ENCODE measurements at regions not wholly inside any gene's neighbourhood (a gene's known extent, or its start where the extent isn't known, plus 50 kb on each side); places are given as distances from the start of the nearest gene placed in this dataset.

DNA sequence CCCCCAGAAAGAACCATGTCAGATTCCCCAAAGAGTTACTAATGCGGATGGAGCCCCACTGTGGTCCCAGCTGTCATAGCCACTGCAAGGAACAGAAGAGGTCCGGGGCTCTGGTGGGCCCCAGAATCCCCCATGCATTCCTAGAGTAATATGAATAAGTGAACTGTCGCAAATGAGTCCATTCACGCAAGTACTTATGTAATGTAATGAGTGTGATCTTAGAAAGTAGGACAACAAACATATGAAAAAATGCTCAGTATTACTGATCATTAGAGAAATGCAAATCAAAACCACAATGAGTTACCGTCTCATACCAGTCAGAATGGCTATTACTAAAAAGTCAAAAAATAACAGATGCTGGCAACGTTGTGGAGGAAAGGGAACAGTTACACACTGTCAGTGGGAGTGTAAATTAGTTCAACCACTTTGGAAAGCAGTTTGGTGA is 141.5 kb upstream of the RBPJ start:
- TF ChIP-seq, protein P1, sequence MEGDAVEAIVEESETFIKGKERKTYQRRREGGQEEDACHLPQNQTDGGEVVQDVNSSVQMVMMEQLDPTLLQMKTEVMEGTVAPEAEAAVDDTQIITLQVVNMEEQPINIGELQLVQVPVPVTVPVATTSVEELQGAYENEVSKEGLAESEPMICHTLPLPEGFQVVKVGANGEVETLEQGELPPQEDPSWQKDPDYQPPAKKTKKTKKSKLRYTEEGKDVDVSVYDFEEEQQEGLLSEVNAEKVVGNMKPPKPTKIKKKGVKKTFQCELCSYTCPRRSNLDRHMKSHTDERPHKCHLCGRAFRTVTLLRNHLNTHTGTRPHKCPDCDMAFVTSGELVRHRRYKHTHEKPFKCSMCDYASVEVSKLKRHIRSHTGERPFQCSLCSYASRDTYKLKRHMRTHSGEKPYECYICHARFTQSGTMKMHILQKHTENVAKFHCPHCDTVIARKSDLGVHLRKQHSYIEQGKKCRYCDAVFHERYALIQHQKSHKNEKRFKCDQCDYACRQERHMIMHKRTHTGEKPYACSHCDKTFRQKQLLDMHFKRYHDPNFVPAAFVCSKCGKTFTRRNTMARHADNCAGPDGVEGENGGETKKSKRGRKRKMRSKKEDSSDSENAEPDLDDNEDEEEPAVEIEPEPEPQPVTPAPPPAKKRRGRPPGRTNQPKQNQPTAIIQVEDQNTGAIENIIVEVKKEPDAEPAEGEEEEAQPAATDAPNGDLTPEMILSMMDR (conservative IDR thresholded peaks at IDR 0.05; ENCODE audit: low read depth, low read length) = no peak
- TF ChIP-seq EZH2 (IDR thresholded peaks at IDR 0.05; ENCODE audit: low read length, unreplicated experiment) (no peak), EZH2phosphoT487 (IDR thresholded peaks at IDR 0.05; ENCODE audit: borderline replicate concordance, low read length) (no peak)

Data from PC-3 (cell line).